Type B pancreatic cell (in vitro differentiated cells): ENCODE measurements at regions not wholly inside any gene's neighbourhood (a gene's known extent, or its start where the extent isn't known, plus 50 kb on each side); places are given as distances from the start of the nearest gene placed in this dataset.

Experiments used
- DNase-seq: peaks from one replicate; pipeline ENCODE4 v3.0.0; 2021; ENCODE audit warnings: mixed read lengths; ENCODE audit not compliant: unreplicated experiment; ENCODE audit errors: extremely low spot score
- H3K27ac Mint-ChIP-seq: 2 replicates; pipeline ENCODE4 v1.8.0; 2021; ENCODE audit warnings: mild to moderate bottlenecking, mixed read lengths
- H3K27me3 Mint-ChIP-seq: 2 replicates; pipeline ENCODE4 v1.8.0; 2021; ENCODE audit warnings: mixed read lengths
- H3K36me3 Mint-ChIP-seq: 2 replicates; pipeline ENCODE4 v1.8.0; 2021; ENCODE audit warnings: mixed read lengths
- H3K4me1 Mint-ChIP-seq: one replicate; pipeline ENCODE4 v1.8.0; 2021; ENCODE audit warnings: mixed read lengths; ENCODE audit not compliant: unreplicated experiment
- H3K4me3 Mint-ChIP-seq: 2 replicates; pipeline ENCODE4 v1.8.0; 2021; ENCODE audit warnings: mild to moderate bottlenecking, mixed read lengths
- H3K9me3 Mint-ChIP-seq: 2 replicates; pipeline ENCODE4 v1.8.0; 2021; ENCODE audit warnings: mixed read lengths
- CTCF ChIP-seq: fragments of 200-600 bp; sonication (generic); conservative IDR thresholded peaks from 2 replicates; pipeline ENCODE4 v1.5.0; 2021; ENCODE audit warnings: antibody characterized with exemption, mild to moderate bottlenecking

GRCh38 chr1:238624776-238625175 is 734.1 kb upstream of the ZP4 start:
- TF ChIP-seq CTCF = no peak
- no peak overlapping the region for H3K4me3 Mint-ChIP-seq
- no peak overlapping the region for H3K27ac Mint-ChIP-seq

DNA sequence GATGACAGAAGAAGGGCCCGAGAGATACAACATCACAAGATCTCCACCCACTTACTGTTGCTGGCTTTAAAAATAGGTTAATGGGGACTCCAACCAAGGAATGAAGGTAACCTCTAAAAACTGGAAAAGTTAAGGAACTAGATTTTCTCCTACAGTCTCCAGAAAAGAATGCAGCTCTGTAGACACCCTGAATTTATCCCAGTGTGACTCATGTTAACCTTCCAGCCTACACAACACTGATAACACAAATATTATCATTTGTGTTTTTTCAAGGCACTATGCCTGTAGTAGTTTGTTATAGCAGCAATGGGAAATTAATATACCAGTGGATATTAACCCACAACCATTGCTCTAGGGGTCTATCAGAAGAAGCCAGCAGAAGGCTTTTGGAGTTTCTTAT is 730.7 kb upstream of the ZP4 start:
- no peaks in the 10 kb centered on the region for H3K36me3 Mint-ChIP-seq
- H3K27ac Mint-ChIP-seq = no peak overlapping the region
- no peak overlapping the region for H3K4me3 Mint-ChIP-seq
- H3K9me3 Mint-ChIP-seq = no peaks in the 10 kb centered on the region
- no peaks in the 10 kb centered on the region for H3K27me3 Mint-ChIP-seq
- DNase-seq = no peak
- no peaks in the 10 kb centered on the region for H3K4me1 Mint-ChIP-seq
- TF ChIP-seq CTCF = no peak

More at GRCh38 chr1:238624776-238625175, 734.1 kb upstream of the ZP4 start:
- no peaks in the 10 kb centered on the region for H3K4me1 Mint-ChIP-seq
- H3K27me3 Mint-ChIP-seq = no peaks in the 10 kb centered on the region
- no peak for DNase-seq
- no peaks in the 10 kb centered on the region for H3K9me3 Mint-ChIP-seq
- H3K36me3 Mint-ChIP-seq = no peaks in the 10 kb centered on the region

DNA sequence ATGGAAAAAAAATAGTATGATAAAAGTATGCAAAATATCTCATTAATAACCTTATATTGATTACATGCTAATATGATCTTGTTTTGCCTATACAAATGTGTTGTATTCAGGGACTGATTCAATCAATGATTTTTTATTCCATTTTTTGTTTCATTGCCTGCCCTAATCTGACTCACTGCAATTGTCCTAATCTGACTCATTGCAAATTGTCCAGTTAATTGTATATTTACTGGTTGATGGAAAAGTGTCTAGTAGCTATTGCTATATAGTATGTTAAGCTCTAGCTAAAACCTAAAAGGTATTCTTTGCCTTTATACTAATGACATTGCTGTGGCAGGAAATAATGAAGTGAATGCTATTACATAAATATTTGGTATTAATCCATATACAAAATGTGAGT is 728.9 kb upstream of the ZP4 start:
- TF ChIP-seq CTCF = no peak
- DNase-seq = no peak
- H3K27me3 Mint-ChIP-seq = no peaks in the 10 kb centered on the region
- H3K9me3 Mint-ChIP-seq = no peaks in the 10 kb centered on the region
- H3K4me3 Mint-ChIP-seq = no peak overlapping the region
- H3K36me3 Mint-ChIP-seq = no peaks in the 10 kb centered on the region
- no peak overlapping the region for H3K27ac Mint-ChIP-seq
- no peaks in the 10 kb centered on the region for H3K4me1 Mint-ChIP-seq

DNA sequence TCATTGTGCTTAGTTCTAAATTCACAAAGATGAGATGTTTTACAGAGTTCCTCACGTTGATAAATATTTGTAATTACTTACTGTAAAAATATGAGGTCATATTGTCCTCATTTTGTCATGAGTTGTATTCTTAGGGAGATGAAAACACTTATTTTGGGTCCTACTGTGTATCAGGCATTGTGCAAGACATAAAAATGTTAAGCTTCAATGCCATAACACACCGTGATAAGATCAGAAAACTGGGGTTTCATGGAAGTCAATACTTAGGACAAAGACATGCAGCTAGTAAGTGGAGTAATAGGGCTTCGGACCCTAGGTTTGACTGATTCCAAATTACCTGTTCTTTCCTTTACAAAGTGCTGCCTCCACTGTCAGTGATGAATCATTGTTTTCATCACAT is 720.7 kb upstream of the ZP4 start:
- no peak for TF ChIP-seq CTCF
- H3K4me1 Mint-ChIP-seq = no peaks in the 10 kb centered on the region
- H3K9me3 Mint-ChIP-seq = no peaks in the 10 kb centered on the region
- no peak overlapping the region for H3K27ac Mint-ChIP-seq
- no peak for DNase-seq
- no peaks in the 10 kb centered on the region for H3K36me3 Mint-ChIP-seq
- H3K27me3 Mint-ChIP-seq = peaks cover 3% of the 10 kb centered on the region
- H3K4me3 Mint-ChIP-seq = no peak overlapping the region

DNA sequence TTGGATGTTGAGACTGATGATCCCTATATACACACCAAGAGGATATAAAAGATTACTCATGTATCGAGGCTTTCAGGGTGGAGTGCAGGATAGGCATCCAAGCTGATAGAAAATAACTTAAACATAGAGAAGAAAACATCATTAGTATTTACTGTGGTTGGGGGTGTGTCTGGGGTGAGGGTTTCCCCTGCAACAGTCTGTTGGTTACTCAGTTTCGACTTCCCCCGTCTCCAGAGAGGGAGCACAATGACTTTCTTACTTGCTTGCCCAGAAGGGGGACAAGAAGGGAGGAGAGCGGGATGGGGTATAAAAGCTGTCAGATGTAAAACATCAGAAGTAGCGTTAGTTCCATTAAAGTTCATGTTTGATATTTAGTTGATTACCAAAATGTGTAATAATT is 717.4 kb upstream of the ZP4 start:
- H3K4me1 Mint-ChIP-seq = no peaks in the 10 kb centered on the region
- H3K27me3 Mint-ChIP-seq = peaks cover 3% of the 10 kb centered on the region
- no peaks in the 10 kb centered on the region for H3K9me3 Mint-ChIP-seq
- H3K27ac Mint-ChIP-seq = no peak overlapping the region
- H3K36me3 Mint-ChIP-seq = no peaks in the 10 kb centered on the region
- H3K4me3 Mint-ChIP-seq = no peak overlapping the region
- no peak for DNase-seq
- no peak for TF ChIP-seq CTCF

GRCh38 chr1:238606896-238607295 is 716.2 kb upstream of the ZP4 start:
- H3K27ac Mint-ChIP-seq = no peak overlapping the region
- H3K27me3 Mint-ChIP-seq = peaks cover 3% of the 10 kb centered on the region
- H3K36me3 Mint-ChIP-seq = no peaks in the 10 kb centered on the region
- no peaks in the 10 kb centered on the region for H3K4me1 Mint-ChIP-seq
- no peak for DNase-seq
- no peak for TF ChIP-seq CTCF
- H3K4me3 Mint-ChIP-seq = no peak overlapping the region
- no peaks in the 10 kb centered on the region for H3K9me3 Mint-ChIP-seq
